Common myeloid progenitor, CD34-positive (primary cell): ENCODE measurements at regions not wholly inside any gene's neighbourhood (a gene's known extent, or its start where the extent isn't known, plus 50 kb on each side); places are given as distances from the start of the nearest gene placed in this dataset.
"Not testable (repeated sequence)": the region's sequence is repeated elsewhere in the genome, so short reads cannot be mapped to it uniquely, and the experiment has no call there.

Source experiments
- CTCF ChIA-PET: fragments of 350-600 bp; sonication (Branson Sonifier 250); formaldehyde crosslinking; loops from one replicate; lab custom pipeline; 2021; ENCODE audit warnings: antibody characterized with exemption; lab: Charles Lee
- POLR2A ChIA-PET: fragments of 350-600 bp; sonication (Branson Sonifier 250); formaldehyde crosslinking; loops from one replicate; lab custom pipeline; 2021; ENCODE audit warnings: antibody characterized with exemption; lab: Charles Lee
- DNase-seq, 3 donors: peaks; one replicate each; pipeline versions ENCODE4 v3.0.0 to v3.0.0-alpha.2; 2013
- H3K27ac ChIP-seq, 2 experiments: 1 replicate in 1 of 2; 2 replicates in 1 of 2; pipeline ENCODE4 v1.7.0; 2013; ENCODE audit warnings: inconsistent platforms in 2 of 2, low read length in 2 of 2, mild to moderate bottlenecking in 2 of 2, low read depth in 1 of 2, moderate library complexity in 1 of 2; ENCODE audit not compliant: severe bottlenecking in 2 of 2, insufficient read depth in 1 of 2, poor library complexity in 1 of 2
- H3K27me3 ChIP-seq, 5 experiments: replicated peaks in 2 of 5; 1 replicate in 3 of 5; 2 replicates in 2 of 5; pipeline versions ENCODE4 v1.6.1 to v1.7.0; 2013; ENCODE audit warnings: low read length in 4 of 5, mild to moderate bottlenecking in 2 of 5, moderate library complexity in 2 of 5, inconsistent platforms in 1 of 5; ENCODE audit not compliant: insufficient read depth in 5 of 5, control insufficient read depth in 4 of 5
- H3K36me3 ChIP-seq, 4 experiments: 1 replicate in 2 of 4; 2 replicates in 2 of 4; pipeline versions ENCODE4 v1.6.1 to v1.7.0; 2013; ENCODE audit warnings: low read length in 3 of 4, control low read depth in 1 of 4, mild to moderate bottlenecking in 1 of 4; ENCODE audit not compliant: control insufficient read depth in 4 of 4, insufficient read depth in 4 of 4
- H3K4me1 ChIP-seq, 4 experiments: 1 replicate in 3 of 4; 2 replicates in 1 of 4; pipeline versions ENCODE4 v1.6.1 to v1.7.1; 2013; ENCODE audit warnings: low read length in 3 of 4, mild to moderate bottlenecking in 3 of 4, control low read depth in 1 of 4, inconsistent platforms in 1 of 4, moderate library complexity in 1 of 4; ENCODE audit not compliant: control insufficient read depth in 4 of 4, insufficient read depth in 4 of 4; ENCODE audit errors: control extremely low read depth in 1 of 4
- H3K4me3 ChIP-seq, 7 experiments: 1 replicate in 4 of 7; 2 replicates in 3 of 7; pipeline versions ENCODE4 v1.5.1 to v1.7.0; 2013; ENCODE audit warnings: mild to moderate bottlenecking in 7 of 7, low read length in 6 of 7, moderate library complexity in 6 of 7, inconsistent platforms in 2 of 7, low read depth in 2 of 7, control low read depth in 1 of 7; ENCODE audit not compliant: insufficient read depth in 4 of 7, control insufficient read depth in 1 of 7; ENCODE audit errors: extremely low read depth in 1 of 7
- H3K9me3 ChIP-seq, 5 experiments: 1 replicate in 4 of 5; 2 replicates in 1 of 5; pipeline versions ENCODE4 v1.6.1 to v1.7.1; 2013; ENCODE audit warnings: low read length in 4 of 5, mild to moderate bottlenecking in 2 of 5, inconsistent platforms in 1 of 5, low read depth in 1 of 5, moderate library complexity in 1 of 5; ENCODE audit not compliant: control insufficient read depth in 4 of 5, insufficient read depth in 2 of 5; ENCODE audit errors: control extremely low read depth in 1 of 5
- WGBS: methylation state at CpG from one replicate; pipeline ENCODE4 v1.1.5; 2013; ENCODE audit not compliant: insufficient coverage; 5-methylcytosine and 5-hydroxymethylcytosine counted together

DNA sequence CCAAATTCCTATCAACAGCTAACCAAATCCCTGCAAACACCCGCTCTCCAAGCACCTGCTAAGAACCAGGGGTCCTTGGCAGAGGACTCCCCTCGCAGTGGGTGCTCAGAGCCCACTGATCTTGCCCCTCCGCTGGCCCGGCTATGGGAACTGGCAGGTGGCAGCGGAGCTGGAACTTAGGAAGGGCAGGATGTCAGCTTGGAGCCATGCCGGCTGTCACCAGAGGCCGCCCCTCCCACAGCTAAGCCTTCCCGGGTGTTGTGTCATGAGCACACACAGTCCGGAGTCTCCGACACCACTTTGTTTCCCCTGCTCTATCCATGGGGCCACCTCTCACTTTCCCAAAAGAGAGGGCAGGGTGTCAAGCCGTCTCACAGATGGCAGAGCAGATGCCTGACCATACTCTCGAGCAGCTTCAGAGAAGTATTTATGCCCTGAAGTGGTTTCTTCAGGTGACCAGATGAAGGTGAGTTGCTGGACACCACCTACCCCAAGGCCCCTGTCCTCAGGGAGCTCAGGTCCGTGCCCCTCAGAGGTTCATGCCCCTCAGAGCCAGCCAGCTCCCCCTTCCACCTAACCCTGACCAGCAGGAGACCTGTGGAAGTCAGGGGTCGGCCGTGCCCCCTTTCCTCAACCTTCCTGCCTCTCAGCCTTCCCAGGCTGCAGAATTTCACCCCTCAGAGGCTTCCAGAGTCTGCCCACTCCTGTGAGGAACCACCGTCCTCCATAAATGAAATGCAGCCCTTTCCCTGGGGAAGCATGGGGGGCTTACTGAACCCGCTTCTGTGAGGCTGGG is 545.7 kb upstream of the B3GAT1 start:
- no peak for DNase-seq

DNA sequence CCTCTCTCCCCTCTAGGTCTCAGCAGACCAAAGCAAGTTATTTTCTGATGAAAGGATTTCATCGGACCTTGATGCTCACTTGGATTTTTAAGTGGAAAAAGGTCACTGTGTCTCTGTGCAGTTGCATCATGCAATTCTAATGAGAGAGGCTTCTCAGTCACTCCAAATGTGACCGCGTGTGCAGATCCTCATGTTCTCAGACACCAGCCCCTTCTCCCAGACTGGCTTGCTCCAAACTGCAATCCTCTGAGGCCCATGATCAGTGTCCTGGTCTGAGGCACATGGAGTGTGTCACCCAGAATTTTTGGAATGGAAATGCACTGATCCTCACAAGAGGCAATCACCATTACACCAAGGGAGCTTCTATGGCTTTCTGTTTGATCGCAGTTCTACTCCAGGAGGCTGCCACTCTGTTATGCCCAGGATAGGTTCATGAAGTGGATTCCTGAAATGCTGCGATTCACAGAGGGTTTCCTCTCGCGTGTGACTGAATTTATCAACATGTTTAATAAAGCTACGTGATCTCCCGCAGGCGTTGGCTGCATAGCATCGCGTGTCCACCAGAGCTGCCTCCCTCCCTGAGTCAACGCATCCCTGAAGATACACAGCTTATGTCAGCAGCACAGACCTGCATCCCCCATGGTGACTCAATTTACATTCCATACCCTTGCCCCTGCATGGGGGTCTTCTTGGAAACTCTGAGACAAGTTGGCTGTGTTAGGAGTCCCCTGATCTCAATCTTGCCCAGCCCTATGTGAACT is 544.6 kb upstream of the B3GAT1 start:
- ChIA-PET POLR2A (no interaction called here), CTCF (no interaction called here)
- Histone ChIP-seq H3K27me3 (peaks cover 0 to 2% (median 0%) of the 10 kb centered on the region in 5 experiments), H3K4me1 (no peaks in the 10 kb centered on the region), H3K27ac (no peak overlapping the region), H3K9me3 (no peaks in the 10 kb centered on the region), H3K4me3 (no peak overlapping the region), H3K36me3 (no peaks in the 10 kb centered on the region)
- no peak for DNase-seq
- WGBS = 94% methylated on average over 12 of the region's 13 CpGs

More for the DNA sequence above, 545.7 kb upstream of the B3GAT1 start:
- no peak overlapping the region for H3K4me3 ChIP-seq
- peaks cover 0 to 2% (median 0%) of the 10 kb centered on the region in 5 experiments for H3K27me3 ChIP-seq
- POLR2A ChIA-PET = no interaction called here
- H3K4me1 ChIP-seq = no peaks in the 10 kb centered on the region
- H3K9me3 ChIP-seq = peaks cover 0 to 2% (median 0%) of the 10 kb centered on the region in 5 experiments
- H3K27ac ChIP-seq = no peak overlapping the region
- CTCF ChIA-PET = no interaction called here
- H3K36me3 ChIP-seq = no peaks in the 10 kb centered on the region
- 83% methylated on average over 15 of the region's 17 CpGs for WGBS

DNA sequence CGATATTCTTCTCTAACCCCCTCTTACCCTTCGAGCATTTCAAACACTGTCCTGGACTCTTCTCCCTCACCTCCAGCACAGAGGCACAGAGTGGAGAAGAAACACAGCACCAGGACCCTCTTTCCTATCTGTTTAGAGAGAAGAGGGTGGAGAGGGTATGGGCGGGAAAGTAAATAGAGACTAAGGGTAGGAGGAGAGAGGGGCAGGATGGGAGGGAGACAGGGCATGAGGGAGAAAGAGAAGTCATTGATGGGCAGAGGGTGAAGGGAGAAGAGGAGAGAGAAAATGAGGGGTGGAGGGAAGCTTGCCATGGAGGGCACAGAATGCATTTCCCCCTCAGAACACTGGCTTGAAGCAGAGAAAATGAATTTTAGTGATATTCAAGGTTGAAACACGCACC is 543.9 kb upstream of the B3GAT1 start:
- WGBS = 93% methylated on average over 2 of the region's 4 CpGs
- POLR2A ChIA-PET, H3K36me3 ChIP-seq, DNase-seq, H3K9me3 ChIP-seq, H3K4me1 ChIP-seq, H3K27me3 ChIP-seq, CTCF ChIA-PET, H3K4me3 ChIP-seq, H3K27ac ChIP-seq: not testable (repeated sequence)

DNA sequence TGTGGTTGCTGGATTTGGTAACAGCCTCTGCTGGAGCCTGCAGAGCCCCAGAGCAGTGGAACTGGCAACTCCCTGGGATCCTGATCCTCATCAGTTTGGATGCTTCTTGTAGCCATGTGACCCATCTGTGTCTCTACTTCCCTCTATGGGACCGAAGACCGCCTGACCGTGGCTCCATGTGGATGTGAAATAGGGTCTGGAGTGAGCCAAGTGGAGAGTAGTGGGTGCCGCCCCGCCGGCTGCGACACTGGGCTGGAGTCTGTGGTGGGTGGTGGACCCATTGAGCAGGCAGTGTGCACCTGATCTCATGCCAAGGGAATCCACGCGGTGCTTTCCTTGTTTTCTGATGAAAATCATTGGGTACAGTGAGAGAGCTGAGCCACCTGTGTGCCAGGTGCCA is 543.2 kb upstream of the B3GAT1 start:
- ChIA-PET POLR2A (no interaction called here), CTCF (no interaction called here)
- H3K4me1 ChIP-seq = no peaks in the 10 kb centered on the region
- no peak for DNase-seq
- 100% methylated on average over 3 of the region's 9 CpGs for WGBS
- no peaks in the 10 kb centered on the region for H3K9me3 ChIP-seq
- H3K36me3 ChIP-seq = no peaks in the 10 kb centered on the region
- H3K27ac ChIP-seq = no peak overlapping the region
- H3K4me3 ChIP-seq = no peak overlapping the region
- H3K27me3 ChIP-seq = peaks cover 0 to 2% (median 0%) of the 10 kb centered on the region in 5 experiments

DNA sequence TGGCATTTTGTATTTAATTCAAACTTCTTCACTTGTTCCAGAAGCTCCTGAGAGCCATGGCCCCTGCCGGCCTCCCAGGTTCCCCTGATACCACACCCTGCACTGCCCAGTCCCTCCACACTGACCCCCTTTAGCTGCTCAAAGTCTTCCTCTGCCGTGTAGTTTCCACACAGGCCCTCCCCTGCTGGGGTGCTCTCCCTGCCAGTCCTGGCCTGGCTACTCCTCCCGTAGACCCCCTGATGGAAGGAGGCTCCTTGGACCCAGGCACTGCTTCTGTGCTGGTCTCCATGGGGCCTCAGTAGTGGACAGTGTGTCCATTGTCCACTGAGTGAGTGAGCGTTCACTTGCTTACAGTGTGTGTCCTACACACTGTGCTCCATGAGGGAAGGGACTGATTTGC is 542.4 kb upstream of the B3GAT1 start:
- 100% methylated on average over 3 of the region's 4 CpGs for WGBS
- H3K9me3 ChIP-seq, H3K4me3 ChIP-seq, H3K27ac ChIP-seq, H3K36me3 ChIP-seq, POLR2A ChIA-PET, H3K27me3 ChIP-seq, CTCF ChIA-PET, H3K4me1 ChIP-seq, DNase-seq: not testable (repeated sequence)

DNA sequence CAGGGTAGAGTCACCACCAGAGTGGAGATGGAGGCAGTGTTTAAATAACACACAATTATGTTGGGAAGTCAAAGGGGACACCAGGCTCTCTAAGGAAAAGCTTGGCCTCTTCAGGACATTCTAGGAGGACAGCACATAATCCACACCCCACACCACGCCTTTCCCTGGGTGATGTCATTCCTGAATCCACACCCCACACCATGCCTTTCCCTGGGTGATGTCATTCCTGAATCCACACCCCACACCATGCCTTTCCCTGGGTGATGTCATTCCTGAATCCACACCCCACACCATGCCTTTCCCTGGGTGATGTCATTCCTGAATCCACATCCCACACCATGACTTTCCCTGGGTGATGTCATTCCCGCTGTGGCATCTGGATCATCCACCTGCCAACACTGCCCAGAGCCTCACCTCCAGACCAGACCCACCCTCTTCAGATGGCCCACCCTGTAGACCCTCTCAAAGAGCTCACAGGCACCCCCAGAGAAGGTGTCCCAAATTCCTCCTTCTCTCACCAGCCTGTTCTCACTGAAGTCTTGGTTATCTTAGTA is 541.5 kb upstream of the B3GAT1 start:
- H3K4me1 ChIP-seq, H3K36me3 ChIP-seq, H3K27ac ChIP-seq, CTCF ChIA-PET, DNase-seq, H3K4me3 ChIP-seq, POLR2A ChIA-PET, H3K9me3 ChIP-seq, H3K27me3 ChIP-seq: not testable (repeated sequence)
- 100% methylated on average over 2 of the region's 2 CpGs for WGBS

DNA sequence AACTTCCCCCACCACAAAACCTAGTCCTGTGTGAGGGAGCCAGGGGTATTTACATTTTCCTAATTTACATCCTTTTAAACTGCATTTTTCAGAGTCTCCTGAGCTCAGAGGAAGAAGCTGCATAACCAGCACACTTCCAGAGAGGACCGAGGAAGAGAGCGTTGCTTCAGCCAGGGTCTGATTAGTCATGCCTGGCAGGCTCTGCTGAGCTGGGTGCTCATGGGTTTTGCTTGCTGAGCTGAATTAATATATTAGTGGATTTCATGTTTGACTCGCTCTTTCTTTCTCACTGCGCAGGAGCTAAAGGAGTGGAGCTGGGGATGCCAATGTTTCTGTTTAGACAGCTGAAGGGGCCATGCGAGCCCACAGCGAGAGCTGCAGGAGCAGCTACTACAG is 539.3 kb upstream of the B3GAT1 start:
- peaks cover 0 to 9% (median under 1%) of the 10 kb centered on the region in 5 experiments for H3K27me3 ChIP-seq
- ChIA-PET CTCF (no interaction called here), POLR2A (no interaction called here)
- H3K9me3 ChIP-seq = no peaks in the 10 kb centered on the region
- no peaks in the 10 kb centered on the region for H3K4me1 ChIP-seq
- WGBS = 75% methylated on average over 6 of the region's 6 CpGs
- H3K4me3 ChIP-seq = no peak overlapping the region
- no peak for DNase-seq
- no peaks in the 10 kb centered on the region for H3K36me3 ChIP-seq
- H3K27ac ChIP-seq = no peak overlapping the region
